HG03378 (cell line): ENCODE measurements at regions not wholly inside any gene's neighbourhood (a gene's known extent, or its start where the extent isn't known, plus 50 kb on each side); places are given as distances from the start of the nearest gene placed in this dataset.

ENCODE experiments used
- ATAC-seq: cut with Tn5 transposase; IDR thresholded peaks from one replicate; pipeline ENCODE4 v1.9.1; 2021; ENCODE audit warnings: mild to moderate bottlenecking, moderate library complexity; ENCODE audit not compliant: unreplicated experiment

DNA sequence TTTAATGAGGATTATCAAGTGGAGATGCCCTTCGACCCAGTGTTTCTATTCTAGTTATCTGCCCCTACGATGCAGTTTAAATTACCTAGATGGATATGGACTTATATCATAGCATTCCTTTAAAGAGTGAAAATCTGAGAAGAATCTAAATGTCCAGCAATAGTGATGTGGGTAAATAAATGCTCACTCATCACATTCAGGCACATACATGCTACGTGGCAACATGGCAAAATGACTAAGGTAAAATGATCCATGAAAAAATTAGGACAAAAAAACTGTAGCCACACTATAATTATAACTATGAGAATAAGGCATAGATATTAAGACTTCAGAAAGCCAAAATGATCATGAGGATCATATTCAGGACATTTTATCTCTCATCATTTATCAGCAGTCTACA lies 82.4 kb upstream of the PDE1C start:
- no peak for ATAC-seq

DNA sequence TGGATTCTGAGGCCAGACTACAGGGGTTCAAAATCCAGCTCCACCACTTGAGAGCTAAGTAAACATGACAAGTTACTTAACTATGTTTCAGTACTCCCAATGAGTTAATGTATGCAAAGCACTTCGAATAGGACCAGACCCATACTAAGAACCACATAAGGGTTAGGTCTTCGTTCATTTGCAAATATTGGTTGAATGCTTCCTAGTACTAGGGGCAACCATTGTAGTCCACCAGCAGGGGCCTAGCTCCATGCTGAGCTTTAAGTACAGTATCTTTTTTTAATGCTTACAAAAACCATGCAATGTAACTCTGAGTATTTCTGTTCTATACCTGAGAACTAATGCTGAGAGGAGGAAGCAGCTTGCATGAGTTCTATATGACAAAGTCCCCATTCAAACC lies 80.4 kb upstream of the PDE1C start:
- no peak for ATAC-seq

DNA sequence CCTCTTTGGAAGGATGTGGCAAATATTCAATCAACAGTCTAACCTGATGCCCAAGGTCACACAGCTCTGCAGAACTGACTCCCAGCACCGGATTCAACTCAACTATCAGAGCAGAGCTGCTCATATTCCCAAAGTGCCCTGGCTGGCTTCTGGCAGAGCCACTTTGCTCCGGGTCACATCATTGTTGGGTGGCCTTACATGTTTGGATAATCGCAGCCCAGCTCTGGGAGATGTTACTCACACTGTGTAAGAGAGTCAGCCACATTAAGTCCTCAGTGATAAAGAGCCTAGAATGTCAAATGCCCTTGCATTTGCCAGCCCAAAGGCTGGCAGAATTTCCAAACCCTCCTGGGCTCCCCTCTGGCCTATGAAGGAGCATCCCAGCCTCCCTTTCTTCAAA lies 79.8 kb upstream of the PDE1C start:
- no peak for ATAC-seq

DNA sequence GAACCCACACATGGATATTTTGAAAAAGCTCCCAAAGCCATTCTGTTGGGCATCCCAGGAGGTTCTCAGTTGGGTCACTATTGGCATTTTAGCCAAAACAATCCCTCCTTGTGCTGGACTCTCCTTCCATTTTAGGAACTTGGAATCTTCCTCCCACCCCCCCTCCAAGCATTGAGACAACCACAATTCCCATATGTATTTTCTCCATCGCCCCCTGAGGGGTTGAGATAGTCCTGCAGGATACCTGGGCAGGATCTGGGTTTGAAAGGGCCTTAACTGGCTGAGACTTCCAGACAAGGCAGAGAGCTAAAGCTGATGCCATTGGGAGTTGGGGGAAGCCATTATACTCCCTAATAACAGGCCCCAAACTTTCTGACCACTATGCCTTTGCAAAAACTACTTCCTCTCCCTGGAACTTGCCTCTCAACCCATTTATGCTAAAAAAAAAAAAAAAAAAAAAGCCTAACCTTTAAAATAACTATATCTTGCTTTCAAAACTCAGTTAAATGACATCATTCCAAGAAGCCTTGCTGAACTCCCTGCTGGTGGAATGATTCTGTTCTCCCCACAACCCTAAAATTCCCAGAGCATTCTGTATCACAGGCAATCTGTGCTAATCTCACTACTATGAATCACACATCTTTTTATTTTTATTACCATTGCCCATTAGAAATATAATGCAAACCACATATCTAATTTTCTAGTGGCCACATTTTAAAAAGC lies 77.5 kb upstream of the PDE1C start:
- ATAC-seq: no peak

DNA sequence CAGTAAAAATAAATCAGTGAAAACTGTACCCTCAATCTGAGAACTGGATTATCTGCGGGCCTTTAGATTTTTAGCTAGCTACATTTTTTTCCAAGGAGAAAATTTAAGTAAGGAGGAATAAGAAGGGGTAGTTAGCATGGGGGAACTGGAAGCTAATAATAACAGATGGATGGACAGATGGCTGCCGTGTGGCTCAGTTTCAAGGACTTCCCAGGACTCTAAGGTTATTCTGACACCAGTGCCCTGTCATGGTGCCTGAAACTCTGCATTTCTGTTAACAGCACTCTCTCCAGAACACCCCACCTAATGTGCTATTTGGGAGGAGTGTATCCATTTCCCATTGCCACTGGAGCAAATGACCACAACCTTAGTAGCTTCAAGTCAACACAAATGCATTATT lies 75.7 kb upstream of the PDE1C start:
- no peak for ATAC-seq

DNA sequence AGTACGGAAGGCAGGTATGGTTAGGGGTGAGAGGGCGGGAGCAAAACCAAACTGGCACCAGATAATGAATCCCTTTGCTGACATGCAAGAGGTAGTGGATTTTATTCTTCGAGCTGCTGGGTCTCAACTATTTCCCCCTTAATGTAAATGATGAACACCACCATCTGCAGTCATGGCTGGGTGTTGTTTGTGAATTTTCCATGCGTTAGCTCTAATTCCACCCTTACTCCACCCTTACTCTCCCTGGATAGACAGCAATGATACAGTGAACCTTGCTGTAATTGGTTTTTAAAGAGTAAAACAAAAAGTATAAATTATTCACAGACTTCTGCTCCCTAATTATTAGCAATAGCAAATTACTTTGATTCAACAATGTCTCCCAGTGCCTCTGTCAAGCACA lies 74.5 kb upstream of the PDE1C start:
- ATAC-seq: no peak

DNA sequence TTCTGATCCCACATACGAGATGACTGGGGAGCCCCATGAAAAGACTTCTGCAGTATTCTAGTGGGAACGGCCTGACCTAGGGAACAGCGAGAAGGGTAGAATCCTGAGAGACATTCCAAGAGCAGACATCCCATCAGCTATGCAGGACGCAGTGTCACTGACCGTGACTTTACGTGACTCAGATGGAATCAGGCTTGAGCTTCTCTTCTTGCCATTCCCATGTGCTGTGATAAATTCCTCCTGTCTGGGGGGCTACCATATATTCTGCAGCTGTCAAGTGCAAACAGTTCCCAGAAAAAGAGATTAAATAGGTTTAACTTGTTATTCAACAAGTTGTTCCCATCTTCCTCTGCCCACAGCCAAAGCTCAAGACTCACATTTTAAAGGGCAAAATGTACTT lies 73.1 kb upstream of the PDE1C start:
- ATAC-seq: no peak

DNA sequence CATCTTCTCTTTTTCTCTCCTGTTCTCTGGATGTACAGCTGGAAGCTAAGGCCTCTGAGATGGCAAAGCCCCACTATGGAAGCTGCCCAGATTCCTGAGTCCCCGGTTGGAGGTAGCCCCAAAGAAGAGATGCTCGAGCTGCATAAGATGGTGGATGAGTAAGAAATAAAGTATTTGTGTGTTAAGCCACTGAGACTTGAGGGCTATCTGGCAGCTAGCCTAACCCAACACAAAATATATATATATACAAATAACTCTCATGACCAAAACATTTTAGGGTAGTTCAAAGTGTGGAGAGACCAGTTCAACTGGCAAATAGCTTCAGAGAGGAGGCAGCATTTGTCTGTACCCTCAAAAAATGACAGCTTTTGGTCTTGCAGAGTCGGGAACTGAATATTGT lies 72.4 kb upstream of the PDE1C start:
- no peak for ATAC-seq

DNA sequence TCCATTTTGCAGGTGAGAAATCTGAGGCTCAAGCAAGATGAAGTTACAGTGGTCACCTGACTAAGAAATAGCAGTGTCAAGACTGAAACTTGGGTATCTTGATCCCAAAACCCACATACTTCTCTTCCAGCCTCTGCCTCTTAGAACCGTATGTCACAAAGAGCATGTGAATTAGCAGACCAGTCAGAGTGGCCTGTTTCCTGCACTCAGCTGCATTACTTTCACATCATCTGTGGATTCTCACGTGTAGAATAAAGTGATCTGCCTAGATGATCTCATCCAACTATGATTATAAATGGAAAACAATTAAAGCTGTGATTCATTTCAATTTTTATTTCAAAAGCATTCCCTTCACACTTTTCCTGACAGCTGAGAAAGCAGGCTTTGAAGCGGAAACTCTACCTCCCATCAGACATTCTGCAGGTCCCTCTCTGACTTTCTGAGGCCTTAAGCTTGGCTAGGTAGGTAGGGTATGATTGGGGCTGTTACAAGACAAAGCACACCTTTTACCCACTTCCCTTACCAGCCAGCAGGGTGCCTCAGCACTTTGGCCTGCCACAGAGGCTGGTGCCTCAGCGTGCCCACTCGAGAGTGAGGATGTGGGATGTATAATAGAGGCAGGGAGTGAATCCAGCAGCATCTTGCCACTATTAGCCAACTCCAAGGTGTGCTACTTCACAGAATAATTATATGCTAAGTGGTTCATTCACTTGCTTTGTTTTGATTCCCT lies 70.2 kb upstream of the PDE1C start:
- ATAC-seq: no peak

DNA sequence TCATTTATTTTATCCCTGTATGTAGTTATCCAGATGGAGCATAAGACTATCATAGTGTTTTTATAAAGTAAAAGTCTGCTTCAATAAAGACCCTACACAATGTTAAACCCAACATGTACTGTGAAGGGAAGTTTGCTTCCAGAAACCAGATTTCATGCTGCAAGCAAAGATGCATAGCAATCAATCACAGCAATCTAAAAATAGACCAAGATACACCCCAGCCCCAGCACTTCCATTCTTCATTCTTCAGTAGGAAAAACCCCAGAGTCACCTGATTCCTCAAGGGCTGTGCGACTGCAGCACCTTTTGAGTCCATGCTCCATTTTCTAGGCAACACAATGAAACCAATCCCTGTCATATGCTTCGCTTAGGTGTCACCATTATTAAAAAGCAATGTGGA lies 66.9 kb upstream of the PDE1C start:
- no peak for ATAC-seq

DNA sequence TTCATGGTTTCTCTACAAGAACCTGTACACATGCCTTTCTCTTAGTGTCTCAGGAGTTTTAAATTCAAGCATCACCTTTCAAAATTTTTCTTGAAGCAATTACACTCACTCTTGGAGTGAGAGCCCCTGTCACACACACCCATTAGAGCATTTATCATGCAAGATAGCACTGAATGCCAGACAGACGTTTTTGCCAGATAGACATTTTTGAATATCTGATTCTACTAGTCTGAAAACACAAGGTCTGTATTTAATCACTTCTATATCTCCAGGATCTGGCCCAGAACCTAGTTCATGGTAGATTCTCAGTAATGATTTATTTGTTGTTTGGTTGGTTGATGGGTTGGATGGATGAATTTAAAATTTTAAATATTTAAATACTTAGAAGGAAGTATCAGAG lies 60.9 kb upstream of the PDE1C start:
- ATAC-seq: no peak

DNA sequence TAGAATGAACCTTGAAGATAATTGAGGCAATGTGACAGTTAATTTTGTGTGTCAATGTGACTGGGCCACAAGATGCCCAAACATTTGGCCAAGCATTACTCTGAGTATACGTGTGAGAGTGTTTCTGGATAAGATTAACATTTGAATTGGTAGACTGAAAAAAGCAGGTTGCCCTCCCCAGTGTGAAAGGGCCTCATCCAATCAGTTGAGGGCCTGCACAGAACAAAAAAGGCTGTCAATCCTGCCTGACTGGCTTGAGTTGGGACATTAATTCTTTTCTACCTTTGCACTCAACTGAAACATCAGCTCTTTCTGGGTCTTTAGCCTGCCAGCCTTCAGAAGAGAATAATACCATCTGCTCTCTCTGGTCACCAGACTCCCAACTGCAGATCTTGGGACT lies 56.6 kb upstream of the PDE1C start:
- no peak for ATAC-seq
